K562 (cell line): ENCODE measurements at regions not wholly inside any gene's neighbourhood (a gene's known extent, or its start where the extent isn't known, plus 50 kb on each side); places are given as distances from the start of the nearest gene placed in this dataset.

Experiments
- ATAC-seq: fragments of 200-7000 bp; cut with Tn5 transposase; 3 replicates; pipeline ENCODE4 v1.9.1; 2020; ENCODE audit warnings: moderate library complexity
- BruUV-seq: library from RNA; stranded (reverse); fragments of 400-500 nt; replicated peaks from 2 replicates; lab custom pipeline; 2021; lab: Mats Ljungman, UMichigan
- CTCF ChIA-PET: fragments of 300-600 bp; formaldehyde crosslinking; extraction: SDS; loops from one replicate; lab custom pipeline; 2021; ENCODE audit warnings: low intra/inter-chr PET ratio; lab: Yijun Ruan, JAX
- POLR2A ChIA-PET: fragments of 300-600, 350-650 bp; sonication (Branson Sonifier 250); formaldehyde crosslinking; extraction: SDS; loops from one replicate; lab custom pipeline; 2021; ENCODE audit warnings: antibody characterized with exemption, inconsistent platforms; lab: Yijun Ruan, JAX
- DNase-seq, 4 experiments: peaks; one replicate each; pipeline versions ENCODE4 v3.0.0 to v3.0.0-alpha.2; 2011 to 2018; ENCODE audit warnings: low spot score in 3 of 4, mixed read lengths in 3 of 4; ENCODE audit errors: extremely low read depth in 1 of 4
- FAIRE-seq: peaks from 2 replicates; lab custom pipeline; 2011; peaks lifted over from hg19 to GRCh38; lab: Jason Lieb, UNC
- H2AFZ ChIP-seq: 2 replicates; pipeline ENCODE4 v1.6.0; 2011; ENCODE audit warnings: low read depth, low read length, control low read depth, inconsistent platforms
- H3K27ac ChIP-seq: fragments of 200-600 bp; 3 replicates; pipeline ENCODE4 v1.8.0; 2011; ENCODE audit warnings: low read depth, mild to moderate bottlenecking, control low read depth, inconsistent platforms, low read length, moderate library complexity, mixed read lengths; ENCODE audit errors: extremely low read depth
- H3K27me3 ChIP-seq, 2 experiments: fragments of 300-600 bp in 1 of 2; 2 replicates in 1 of 2; 3 replicates in 1 of 2; pipeline versions ENCODE4 v1.6.0 to v1.8.0; 2011; ENCODE audit warnings: inconsistent platforms in 2 of 2, low read length in 2 of 2, mild to moderate bottlenecking in 1 of 2, mixed read lengths in 1 of 2, moderate library complexity in 1 of 2; ENCODE audit not compliant: control insufficient read depth in 2 of 2, insufficient read depth in 2 of 2
- H3K36me3 ChIP-seq: fragments of 300-600 bp; 3 replicates; pipeline ENCODE4 v1.8.0; 2011; ENCODE audit warnings: mild to moderate bottlenecking, low read length, inconsistent platforms; ENCODE audit not compliant: control insufficient read depth, insufficient read depth
- H3K4me1 ChIP-seq, 2 experiments: fragments of 200-600 bp in 1 of 2; replicated peaks in 1 of 2; 2 replicates in 1 of 2; 3 replicates in 1 of 2; pipeline versions ENCODE4 v1.5.1 to v1.8.0; 2011; ENCODE audit warnings: inconsistent platforms in 2 of 2, low read length in 2 of 2, mild to moderate bottlenecking in 1 of 2, mixed read lengths in 1 of 2, moderate library complexity in 1 of 2; ENCODE audit not compliant: control insufficient read depth in 2 of 2, insufficient read depth in 2 of 2
- H3K4me2 ChIP-seq: 2 replicates; pipeline ENCODE4 v1.6.1; 2011; ENCODE audit warnings: low read length, control low read depth, inconsistent platforms, mixed read lengths; ENCODE audit not compliant: insufficient read depth
- H3K4me3 ChIP-seq: fragments of 200-600 bp; sonication (generic), shearing (Covaris generic); 2 replicates; pipeline ENCODE4 v1.5.1; 2016; ENCODE audit warnings: control low read depth, inconsistent platforms
- H3K79me2 ChIP-seq: fragments of 200-600 bp; 3 replicates; pipeline ENCODE4 v1.8.0; 2011; ENCODE audit warnings: low read length, inconsistent platforms; ENCODE audit not compliant: control insufficient read depth, insufficient read depth
- H3K9ac ChIP-seq, 2 experiments: 2 replicates each; pipeline versions ENCODE4 v1.6.0 to v1.6.1; 2011; ENCODE audit warnings: low read depth in 2 of 2, low read length in 2 of 2, control low read depth in 1 of 2, inconsistent platforms in 1 of 2, mild to moderate bottlenecking in 1 of 2, mixed read lengths in 1 of 2; ENCODE audit not compliant: insufficient read depth in 1 of 2
- H3K9me1 ChIP-seq: one replicate; pipeline ENCODE4 v1.6.0; 2011; ENCODE audit warnings: inconsistent platforms, mild to moderate bottlenecking, low read length, moderate library complexity; ENCODE audit not compliant: control insufficient read depth, insufficient read depth
- H3K9me3 ChIP-seq: replicated peaks from 2 replicates; pipeline ENCODE4 v1.5.1; 2011; ENCODE audit warnings: low read depth, low read length, inconsistent platforms; ENCODE audit not compliant: control insufficient read depth, insufficient read depth
- H4K20me1 ChIP-seq: replicated peaks from 2 replicates; pipeline ENCODE4 v1.6.1; 2011; ENCODE audit warnings: low read length, inconsistent platforms, mixed read lengths; ENCODE audit not compliant: control insufficient read depth, insufficient read depth
- PRDM10 ChIP-seq: fragments of 450-650 bp; IDR thresholded peaks from 2 replicates; pipeline ENCODE4 v1.6.1; 2018; ENCODE audit not compliant: partially characterized antibody
- RCOR1 ChIP-seq, 2 experiments: IDR thresholded peaks; 2 replicates each; pipeline ENCODE4 v1.6.1; 2012; ENCODE audit warnings: low read depth in 2 of 2, low read length in 2 of 2, borderline replicate concordance in 1 of 2, improper control_type of control experiment in 1 of 2
- SIRT6 ChIP-seq: IDR thresholded peaks from one replicate; pipeline ENCODE4 v1.6.1; 2012; ENCODE audit warnings: low read depth, mild to moderate bottlenecking, control low read depth, inconsistent platforms, low read length, moderate library complexity
- ZNF511 ChIP-seq: sonication (generic); formaldehyde crosslinking; IDR thresholded peaks from 2 replicates; pipeline ENCODE4 v1.8.0; 2022; ENCODE audit warnings: mild to moderate bottlenecking, missing genetic modification reagents
- WGBS: fragments of 100-300 bp; shearing (Covaris generic); methylation state at CpG from one replicate; pipeline ENCODE4 v1.1.6; 2016; ENCODE audit warnings: low coverage, mixed read lengths; ENCODE audit not compliant: insufficient coverage; ENCODE audit errors: missing lambda C conversion rate; 5-methylcytosine and 5-hydroxymethylcytosine counted together
- in situ Hi-C: fragments of 300-500 bp; cut with MboI; formaldehyde crosslinking; loops from 4 replicates; pipeline ENCODE4 v1.15.0; 2018; ENCODE audit warnings: inconsistent platforms, mixed read lengths
- intact Hi-C: fragments of 100-400 bp; cut with micrococcal nuclease; formaldehyde crosslinking; loops from 2 replicates; pipeline ENCODE4 v1.14.2; 2022

- Histone ChIP-seq H3K27me3 (peaks cover 22 to 62% of the 10 kb centered on the region in 2 experiments), H2AFZ (no peak overlapping the region), H3K9ac (no peak overlapping the region), H3K79me2 (no peaks in the 10 kb centered on the region), H3K9me3 (no peaks in the 10 kb centered on the region), H3K9me1 (no peaks in the 10 kb centered on the region), H3K4me1 (peaks cover 0 to 8% of the 10 kb centered on the region in 2 experiments; a peak in 2 of 5 replicates), H3K36me3 (no peaks in the 10 kb centered on the region), H3K4me2 (no peak overlapping the region), H4K20me1 (no peaks in the 10 kb centered on the region), H3K4me3 (no peak overlapping the region), H3K27ac (no peak overlapping the region)
- intact Hi-C loops (no loop called here), in situ Hi-C loops (no loop called here)
- ChIA-PET POLR2A (interaction anchor here (0.8 to 1.3 kb wide), 2 partner anchors 9 kb away, joined by 4 read pairs; no protein-coding TSS in a partner anchor), CTCF (interaction anchor here (0.7 kb wide), 1 partner anchor 65 kb away, joined by 6 read pairs; no protein-coding TSS in a partner anchor)
- TF ChIP-seq ZNF511 (no peak), PRDM10 (no peak), RCOR1 (IDR thresholded peaks at IDR 0.05; ENCODE audit: borderline replicate concordance in 1 of 2, low read depth in 2 of 2, low read length in 2 of 2) (no peak), SIRT6 (no peak)
- ATAC-seq = no peak
- FAIRE-seq = no peak
- 7% methylated on average over 21 of the region's 21 CpGs for WGBS
- DNase-seq = no peak
- no TSS peak for BruUV-seq
Observed at GRCh38 chr3:194987571-194988494, 283.1 kb downstream of the XXYLT1 start.
